GM19328 (cell line): ENCODE measurements at regions not wholly inside any gene's neighbourhood (a gene's known extent, or its start where the extent isn't known, plus 50 kb on each side); places are given as distances from the start of the nearest gene placed in this dataset.

Experiments
- ATAC-seq: cut with Tn5 transposase; IDR thresholded peaks from one replicate; pipeline ENCODE4 v1.9.1; 2021; ENCODE audit warnings: mild to moderate bottlenecking, moderate library complexity; ENCODE audit not compliant: unreplicated experiment

- no peak for ATAC-seq
These were observed 52.4 kb upstream of the AGPS start for GRCh38 chr2:177340158-177340557.

GRCh38 chr2:177342736-177343135 lies 49.8 kb upstream of the AGPS start:
- ATAC-seq: no peak
